Forelimb muscle (tissue), 1 donor: ENCODE measurements at regions not wholly inside any gene's neighbourhood (a gene's known extent, or its start where the extent isn't known, plus 50 kb on each side); places are given as distances from the start of the nearest gene placed in this dataset.
"Not testable (repeated sequence)": the region's sequence is repeated elsewhere in the genome, so short reads cannot be mapped to it uniquely, and the experiment has no call there.

Experiments
- DNase-seq: peaks from one replicate; pipeline ENCODE4 v3.0.0-alpha.2; 2013; ENCODE audit warnings: low read depth

DNA sequence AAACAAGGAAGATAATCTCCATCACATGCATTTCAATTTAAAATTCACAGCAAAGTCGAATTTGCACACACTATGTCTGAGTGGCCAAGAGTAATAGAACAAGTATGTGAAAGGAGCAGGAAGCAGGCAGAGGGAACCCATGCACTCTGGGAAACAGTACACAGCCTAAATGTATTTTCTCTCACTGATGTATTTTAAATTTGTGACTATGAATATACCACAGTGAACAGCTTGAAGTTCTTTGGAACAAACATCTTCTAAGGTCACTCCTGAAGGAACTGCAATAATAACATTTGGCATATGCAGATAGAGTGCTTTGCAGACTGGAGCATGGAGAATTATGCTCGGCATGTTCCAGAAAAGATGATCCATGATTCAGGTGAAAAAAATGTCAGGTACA, 223.1 kb upstream of the PKN2 start:
- no peak for DNase-seq

DNA sequence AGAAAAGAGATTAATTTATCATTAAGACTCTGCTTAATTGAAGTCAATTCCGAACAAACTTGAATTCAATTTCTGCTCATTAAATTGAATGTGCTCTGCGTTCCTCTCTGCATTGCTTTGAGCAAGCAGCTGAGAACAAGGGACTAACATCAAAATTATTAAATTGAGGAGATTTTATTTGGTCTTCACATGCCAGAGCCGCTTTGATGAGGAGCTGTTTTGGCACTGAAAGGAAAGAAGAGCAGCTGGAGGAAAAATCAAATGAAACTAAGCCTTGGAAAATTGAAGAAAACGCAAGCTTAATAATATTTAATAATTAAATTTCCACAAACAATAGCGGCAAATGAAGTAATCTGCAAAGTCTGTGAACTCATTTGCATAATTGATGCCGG, 222.0 kb upstream of the PKN2 start:
- DNase-seq = no peak

DNA sequence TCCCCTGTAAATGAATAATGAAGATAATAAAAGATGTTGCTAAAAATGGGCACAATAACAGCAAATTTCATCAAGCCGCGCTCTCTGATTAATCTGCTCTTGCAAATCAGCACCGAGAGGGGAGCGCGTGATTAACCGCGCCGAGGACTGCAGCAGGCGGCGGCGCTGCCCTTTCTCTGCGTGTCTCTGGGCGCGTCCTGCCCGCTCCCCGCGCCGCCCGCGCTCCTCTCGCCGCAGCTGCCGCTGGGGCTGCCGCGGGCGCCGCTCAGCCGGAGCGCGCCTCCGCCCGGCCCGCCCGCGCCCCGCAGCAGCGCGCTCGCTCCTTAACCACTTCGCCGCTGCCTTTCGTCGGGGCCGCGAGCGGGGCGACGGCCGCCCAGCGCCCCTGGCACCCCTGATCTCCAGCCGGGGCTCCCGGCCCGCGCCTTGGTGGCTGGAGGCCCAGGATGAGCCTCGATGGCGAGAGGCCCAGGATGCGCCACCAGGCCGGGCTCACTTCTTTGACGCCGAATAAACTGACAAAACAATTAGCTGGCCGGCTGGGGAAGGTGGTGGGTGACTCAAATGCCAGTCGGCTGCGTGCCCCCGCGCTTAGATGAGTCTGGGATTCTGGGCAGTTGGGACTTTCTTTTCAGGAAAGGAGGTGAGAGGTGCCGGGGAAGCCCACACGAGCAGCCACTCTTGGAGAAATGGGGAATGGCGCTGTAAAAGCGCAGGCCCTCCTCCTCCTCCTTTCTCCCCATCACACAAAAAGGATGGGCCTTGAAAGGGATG, 221.4 kb upstream of the PKN2 start:
- DNase-seq = no peak

DNA sequence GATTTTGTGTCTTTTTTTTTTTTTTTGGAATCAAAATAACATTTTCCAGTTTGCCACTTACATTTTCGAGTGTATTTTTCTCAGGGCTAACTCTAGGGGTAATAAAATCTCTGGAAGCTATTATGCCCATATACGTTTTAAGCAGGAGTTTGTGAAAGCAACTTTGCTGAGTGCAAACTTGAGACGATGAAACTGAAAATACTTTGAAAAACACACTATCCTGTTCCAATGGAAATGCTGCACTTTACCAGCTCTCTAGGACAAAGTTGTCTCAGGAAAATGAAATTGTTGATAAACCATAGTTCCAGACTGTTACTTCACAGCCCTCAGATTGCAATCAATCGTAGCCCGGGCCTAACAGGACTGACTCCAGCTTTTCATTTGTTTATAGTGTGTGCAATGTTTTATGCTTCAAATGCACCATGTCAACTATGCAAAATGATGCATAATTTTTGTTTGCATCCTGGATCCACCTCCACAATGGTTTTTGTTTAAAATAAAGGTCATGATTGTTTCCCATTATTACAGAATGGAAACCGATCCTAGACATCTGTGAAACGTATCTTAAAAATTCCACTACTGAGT, 220.6 kb upstream of the PKN2 start:
- DNase-seq = no peak

DNA sequence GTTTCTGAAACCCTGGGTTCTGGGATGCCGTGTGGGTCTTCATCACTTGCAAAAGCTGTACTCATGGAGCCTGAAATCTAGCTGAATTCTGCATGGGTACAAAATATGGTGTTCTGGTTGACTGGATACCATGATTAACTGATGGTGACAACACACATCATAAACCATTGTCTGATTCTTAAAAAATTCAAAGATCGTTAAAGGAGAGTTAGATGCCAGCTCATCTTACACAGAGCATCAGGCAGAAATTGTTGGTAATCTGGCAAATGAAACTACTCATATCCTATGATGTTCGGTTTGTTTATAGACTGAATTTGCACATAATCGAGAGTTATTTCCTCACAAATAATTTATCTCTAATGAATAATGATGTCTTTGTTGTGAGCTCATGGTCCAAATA, 218.1 kb upstream of the PKN2 start:
- no peak for DNase-seq

DNA sequence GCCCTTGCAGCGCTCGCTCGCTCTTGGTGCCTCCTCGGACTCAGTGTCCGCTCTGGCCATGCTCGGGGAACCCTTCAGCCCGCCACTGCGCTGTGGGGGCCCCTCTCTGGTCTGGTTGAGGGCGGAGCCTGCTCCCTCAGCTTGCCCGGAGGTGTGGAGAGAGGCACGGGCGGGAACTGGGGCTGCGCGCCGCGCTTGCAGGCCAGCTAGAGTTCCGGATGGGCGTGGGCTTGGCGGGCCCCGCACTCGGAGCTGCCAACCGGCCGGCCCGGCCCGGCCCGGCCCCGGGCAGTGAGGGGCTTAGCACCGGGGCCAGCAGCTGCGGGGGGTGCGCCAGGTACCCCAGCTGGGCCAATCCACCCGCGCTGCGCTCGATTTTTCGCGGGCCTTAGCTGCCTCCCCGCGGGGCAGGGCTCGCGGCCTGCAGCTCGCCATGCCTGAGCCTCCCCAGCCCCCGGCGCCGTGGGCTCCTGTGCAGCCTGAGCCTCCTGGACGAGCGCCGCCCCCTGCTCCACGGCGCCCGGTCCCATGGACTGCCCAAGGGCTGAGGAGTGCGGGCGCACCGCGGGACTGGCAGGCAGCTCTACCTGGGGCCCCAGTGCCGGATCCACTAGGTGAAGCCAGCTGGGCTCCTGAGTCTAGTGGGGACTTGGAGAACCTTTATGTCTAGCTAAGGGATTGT, 217.0 kb upstream of the PKN2 start:
- no peak for DNase-seq

DNA sequence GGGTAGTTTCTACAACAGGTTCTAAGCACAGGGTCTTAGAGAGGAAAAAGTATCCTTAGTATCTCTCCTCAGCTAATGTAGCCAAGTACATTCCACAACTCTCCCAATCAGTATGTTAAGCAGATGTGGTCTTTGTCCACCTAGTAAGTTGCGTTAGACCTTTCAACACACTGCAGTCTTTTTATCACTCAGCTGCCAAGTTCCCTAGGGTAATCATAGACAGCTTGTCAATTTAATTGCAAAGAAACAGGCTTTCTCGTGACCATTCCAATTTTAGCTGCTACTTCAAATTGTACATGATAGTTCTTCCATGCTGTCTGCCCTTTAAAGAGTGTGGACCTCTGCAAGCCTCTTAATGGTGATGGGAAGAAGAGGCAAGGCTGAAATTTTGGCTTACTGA, 211.8 kb upstream of the PKN2 start:
- DNase-seq = no peak

DNA sequence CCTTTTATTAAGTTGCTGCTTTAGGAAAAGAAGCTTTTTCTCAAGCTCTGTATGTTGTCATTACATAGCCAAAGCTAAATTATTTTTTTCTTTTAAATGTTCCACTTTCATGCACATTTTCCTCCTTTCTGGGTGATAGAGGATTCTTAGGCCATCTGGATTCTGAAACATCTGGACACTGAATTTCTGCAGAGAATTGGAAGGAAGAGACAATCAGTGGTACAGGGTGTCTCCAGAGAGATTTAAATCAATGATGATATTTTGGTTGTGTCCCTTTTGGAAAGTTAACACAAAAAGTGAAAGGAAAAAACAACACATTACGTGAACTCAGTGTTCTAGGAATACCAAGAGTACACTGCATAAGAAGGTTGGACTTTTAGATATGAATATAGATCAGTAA, 211.4 kb upstream of the PKN2 start:
- no peak for DNase-seq

DNA sequence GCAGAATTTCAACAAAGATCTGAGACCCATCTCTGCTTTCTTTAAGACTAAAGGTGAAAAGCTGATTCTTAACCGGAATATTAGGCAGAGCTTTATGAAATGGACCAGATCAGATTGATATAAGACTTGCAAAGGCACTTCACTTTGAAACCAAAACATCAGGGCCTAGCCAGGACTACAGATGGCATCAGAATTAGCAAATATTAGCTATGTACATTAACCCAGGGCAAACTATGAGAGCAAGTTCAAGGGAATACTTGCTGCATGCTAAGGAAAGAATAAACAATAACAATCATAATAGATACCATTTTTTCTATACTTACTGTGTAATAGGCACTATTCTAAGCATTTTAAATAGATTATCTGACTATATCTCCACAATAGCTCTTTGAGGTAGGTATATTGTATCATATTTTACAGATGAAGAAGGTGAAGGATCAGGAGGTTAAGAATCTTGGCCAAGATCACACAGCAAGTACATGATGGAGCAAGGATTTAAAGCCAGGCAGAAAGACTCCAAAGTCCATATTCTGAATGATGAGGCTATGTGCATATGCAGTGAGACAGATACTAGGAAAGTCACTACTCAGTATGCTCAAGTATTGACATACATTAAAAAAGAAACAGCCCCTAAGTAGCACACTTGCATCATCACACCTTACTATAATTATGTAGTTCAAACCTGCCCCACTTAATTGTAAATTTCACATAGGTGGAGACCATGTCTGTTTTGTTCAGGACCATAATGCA, 209.3 kb upstream of the PKN2 start:
- no peak for DNase-seq

DNA sequence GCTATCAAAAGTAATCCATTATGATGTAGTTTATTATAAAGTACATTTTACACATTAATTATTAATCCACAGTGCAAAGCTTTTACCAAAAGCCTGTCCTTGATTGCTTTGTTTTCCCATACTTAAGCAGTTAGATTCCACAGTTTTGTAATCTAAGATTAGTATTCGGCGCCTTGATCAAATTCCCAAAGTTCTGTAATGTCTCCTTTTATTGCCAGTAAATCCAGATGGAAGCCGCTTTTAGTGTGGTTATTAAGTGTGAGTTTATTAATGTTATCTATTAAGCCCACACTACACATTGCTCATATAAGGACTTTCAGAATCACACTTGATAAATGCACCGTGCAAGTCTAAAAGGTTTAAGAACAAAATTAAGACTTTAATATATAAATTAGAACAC, 199.2 kb upstream of the PKN2 start:
- DNase-seq = no peak

DNA sequence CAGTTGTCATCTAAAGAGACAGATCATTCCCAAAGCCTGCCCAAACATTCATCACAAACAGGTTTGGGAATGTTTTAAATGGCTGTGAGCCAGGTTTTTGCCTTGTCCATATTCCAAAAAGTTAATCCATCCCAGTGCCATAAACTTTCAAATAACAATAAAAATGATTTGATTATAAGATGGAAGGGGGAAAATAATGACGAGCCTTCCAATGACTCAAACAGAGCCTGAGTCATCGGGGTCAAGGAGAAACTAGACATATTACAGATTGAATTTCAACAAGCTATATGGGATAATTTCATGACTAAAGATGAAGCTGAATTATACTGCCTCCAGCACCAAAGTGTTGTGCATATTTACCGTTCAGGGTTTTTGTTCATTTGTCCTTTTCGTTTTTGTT, 195.8 kb upstream of the PKN2 start:
- DNase-seq = no peak

DNA sequence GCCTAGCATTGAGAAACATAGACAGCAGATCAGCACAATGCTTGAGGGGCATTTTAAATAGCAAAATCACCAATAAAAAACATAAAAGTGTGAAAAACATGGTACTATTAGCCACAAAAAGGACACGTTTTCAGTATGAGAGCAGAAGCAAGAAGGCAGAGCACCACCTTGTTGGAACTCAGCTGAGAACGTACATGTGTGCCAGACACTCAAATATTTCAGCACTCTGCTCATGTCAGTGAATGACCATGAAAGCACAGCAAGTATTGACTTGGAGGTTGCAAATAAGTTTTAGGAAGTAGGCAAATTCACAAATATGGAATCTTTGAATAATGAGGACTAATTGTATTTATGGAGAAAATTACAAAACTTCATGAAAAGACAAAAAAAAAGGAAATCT, 193.4 kb upstream of the PKN2 start:
- no peak for DNase-seq

DNA sequence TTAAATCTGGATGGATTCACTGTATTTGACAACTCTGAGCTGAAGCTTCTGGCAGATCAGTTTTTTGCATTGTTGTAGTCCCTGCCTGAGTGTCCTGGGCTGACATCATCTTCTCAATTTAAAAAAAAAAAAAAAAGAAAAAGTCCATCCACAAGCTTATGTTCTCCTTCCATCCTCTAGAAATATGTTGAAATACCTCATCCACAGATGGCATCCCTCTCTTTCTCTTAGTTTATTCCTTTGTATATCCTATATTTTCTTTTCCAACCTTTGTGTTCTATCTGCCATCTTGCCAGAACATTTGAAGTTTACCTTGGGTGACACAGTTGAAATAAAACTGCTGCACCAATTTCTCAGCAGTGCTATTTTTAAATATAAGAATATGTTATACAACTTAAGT, 184.4 kb upstream of the PKN2 start:
- DNase-seq = no peak

DNA sequence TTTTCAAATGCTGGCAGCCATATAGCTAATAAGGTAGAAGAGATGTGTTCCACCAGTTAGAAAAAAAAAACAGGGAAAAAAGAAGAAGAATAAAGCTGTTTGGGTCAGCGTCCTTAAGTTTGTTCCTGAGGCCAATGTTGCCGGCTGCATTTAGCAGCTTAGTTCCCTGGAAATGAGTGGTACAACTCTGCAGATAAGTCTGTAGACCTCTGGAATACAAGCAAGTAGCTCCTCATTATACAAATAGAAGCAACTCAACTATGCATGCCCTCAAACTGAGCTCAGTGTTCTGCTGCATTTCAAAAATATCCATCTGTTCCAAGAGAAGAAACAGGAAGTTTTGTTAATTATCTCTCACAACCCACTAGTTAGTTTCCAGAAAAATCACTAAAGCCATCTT, 181.2 kb upstream of the PKN2 start:
- no peak for DNase-seq

DNA sequence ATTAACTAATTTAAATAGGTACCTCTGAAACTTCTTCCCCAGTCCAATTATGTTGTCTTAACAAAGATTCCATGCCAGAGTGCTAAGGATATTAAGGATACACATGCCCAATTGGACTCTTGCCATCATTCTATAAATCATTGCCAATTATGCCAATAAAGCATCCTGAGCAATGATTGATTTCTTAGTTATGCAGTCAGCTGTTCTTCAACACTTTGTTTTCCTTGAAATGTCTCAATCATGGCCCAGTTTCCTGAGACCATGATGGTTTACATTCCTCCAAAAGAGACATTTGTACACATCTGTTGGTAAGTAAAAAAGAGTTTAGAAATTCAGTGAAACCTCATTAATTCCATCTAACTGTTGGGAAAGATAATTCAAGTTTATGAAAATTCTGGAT, 180.4 kb upstream of the PKN2 start:
- no peak for DNase-seq

DNA sequence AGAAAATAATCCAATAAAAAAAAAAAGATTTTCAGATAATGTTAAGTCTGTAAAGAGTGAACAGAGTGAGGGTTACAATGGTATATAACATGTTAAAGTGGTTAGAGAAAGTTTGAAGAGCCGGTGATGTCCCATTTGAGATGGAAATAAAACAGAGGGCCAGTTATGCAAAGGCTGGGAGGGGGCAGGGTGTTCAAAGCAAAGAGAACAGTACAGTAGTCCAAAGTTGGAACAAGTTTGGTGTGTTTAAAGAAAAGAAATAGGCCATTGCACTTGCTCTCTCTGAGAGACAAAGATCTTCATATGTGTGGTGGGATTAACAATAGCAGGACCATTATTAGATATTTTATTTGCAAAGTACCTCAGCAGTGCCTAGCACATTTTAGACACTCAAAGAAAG, 179.5 kb upstream of the PKN2 start:
- DNase-seq = no peak

DNA sequence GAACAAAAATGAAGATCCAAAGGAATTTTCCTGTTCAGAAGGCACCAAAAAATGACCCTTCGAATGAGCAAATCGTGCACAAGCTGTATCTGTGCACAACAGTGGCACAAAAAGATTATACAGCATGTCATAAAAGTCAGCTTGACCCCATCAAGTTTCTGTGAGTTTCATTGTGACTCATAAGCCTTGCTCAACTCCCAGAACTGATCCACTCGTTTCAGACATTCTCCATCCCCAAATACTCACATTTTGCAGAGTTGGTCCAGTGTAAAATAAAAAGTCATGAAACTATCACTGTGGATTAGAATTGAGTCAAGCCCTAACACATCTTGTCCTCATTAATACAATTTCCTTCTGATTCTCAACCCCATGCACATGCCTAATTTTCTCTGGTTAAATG, 174.7 kb upstream of the PKN2 start:
- DNase-seq = no peak

DNA sequence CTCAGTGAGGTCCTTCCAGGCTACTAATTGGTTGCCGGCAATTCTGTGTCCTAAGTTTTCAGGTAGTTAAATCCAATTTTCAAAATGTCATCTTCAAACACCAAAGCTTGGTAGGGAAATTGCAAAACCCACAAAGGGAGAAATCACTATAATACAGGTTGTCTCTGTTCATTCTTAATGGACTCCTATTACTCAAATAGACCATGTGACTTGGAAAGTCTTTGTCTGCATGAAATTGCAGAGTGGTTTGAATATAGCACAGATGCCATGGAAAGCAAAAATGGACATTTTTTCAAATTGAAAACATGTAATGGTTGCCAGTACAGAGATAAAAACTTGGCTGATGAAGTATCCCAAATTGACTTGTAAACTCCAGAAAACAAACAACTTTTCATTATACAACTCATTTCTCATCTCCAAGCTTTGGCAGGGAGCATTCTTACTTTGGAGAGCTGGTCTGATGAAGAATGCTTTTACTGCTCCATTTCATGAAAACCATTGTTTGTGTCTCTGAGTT, 169.5 kb upstream of the PKN2 start:
- no peak for DNase-seq

DNA sequence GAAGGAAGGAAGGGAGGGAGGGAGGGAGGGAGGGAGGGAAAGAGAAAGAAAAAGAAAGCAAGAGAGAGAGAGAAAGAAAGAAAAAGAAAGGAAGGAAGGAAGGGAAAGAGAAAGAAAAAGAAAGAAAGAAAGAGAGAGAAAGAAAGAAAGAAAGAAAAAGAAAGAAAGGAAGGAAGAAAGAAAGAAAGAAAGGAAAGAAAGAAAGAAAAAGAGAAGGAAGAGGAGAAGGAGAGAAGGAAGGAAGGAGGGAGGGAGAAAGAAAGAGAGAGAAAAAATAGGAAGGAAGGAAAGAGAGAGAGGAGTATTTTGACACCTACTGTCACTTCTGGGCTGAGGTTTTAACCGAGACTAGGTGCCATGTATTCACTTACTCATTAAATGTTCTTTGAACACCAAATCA, 166.6 kb upstream of the PKN2 start:
- not testable (repeated sequence) for DNase-seq

DNA sequence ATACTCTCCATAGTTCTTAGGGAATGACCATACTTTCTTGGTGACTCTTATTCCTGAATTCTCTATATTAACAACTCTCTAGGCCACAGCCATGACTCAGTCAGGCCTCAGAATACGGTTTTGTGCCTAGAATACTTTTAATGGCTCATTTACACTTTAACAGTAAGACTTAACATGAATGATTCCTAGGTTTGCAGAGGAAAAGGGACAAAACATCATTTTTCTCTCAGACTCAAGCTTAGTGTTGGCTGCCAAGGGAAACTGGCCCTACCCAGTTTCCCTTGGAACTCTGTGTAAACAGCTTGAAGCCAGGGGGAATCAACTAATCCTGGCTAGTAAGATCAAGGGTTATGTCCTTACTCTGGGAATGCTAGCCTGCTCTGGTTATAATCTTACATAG, 164.9 kb upstream of the PKN2 start:
- peak; percentile 5 for DNase-seq

DNA sequence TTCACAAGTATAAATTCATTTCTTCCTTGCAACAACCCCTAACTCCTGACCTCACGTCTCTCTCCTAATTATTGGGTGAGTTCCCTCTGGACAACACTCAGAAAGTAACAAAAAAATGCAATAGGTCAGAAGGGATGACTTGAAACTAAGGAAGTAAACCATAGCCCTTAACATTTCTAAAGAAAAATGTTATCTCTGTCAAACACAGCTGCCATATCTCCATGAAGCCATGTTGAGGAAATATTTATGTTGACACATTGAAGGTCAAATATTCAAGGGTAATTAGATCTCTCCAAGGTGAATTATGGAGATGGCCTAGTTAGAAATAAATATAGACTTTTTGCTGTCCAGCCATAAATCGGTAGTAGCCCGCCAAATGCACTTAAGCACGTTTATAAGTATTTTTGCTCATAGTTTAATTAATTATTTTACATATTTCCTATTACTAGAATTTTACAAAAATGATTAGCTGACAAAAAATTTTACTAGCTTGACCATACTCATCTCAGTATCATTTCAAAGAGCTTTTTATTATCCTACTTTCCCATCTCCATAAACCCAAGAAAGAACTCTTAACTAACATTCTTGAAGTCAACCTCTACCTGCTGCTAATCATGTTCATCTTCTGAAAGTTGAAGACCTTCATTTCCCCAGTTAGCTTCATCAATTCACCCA, 160.1 kb upstream of the PKN2 start:
- no peak for DNase-seq

DNA sequence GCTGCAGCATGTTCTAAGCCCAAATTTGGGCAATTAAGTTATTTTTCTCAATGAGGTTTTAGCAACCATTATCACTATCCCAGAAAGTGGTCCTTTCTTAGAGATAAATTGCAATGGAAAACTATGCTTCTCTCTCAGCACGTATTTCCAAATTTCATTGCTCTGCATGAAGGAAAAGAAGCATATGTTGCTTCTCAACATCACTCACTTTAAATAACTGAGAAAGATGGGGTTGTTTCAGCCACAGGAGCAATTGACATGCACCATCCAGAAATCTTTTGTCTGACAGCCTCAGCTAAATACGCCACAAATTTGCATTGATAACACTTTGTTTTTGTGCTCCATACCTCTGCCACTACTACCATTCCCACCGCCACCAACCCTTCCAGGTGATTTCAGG, 157.6 kb upstream of the PKN2 start:
- DNase-seq = no peak
